ENCODE measurements at regions not wholly inside any gene's neighbourhood (a gene's known extent, or its start where the extent isn't known, plus 50 kb on each side); places are given as distances from the start of the nearest gene placed in this dataset.
"Not testable (repeated sequence)": the region's sequence is repeated elsewhere in the genome, so short reads cannot be mapped to it uniquely, and the experiment has no call there.

DNA sequence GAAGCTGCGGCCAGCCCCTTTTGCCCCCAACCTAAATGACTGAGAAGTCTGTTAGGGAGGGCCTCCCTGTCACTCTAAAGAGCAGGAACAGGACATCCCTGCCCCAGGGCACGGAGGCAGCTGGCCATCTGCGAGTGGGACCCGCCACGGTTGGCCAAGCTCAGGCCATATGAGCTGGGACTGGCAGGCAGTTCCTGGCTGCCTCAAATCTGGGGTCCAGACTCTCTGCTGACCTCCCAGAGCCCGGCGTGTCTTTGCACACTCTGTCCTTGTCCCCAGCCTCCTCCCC is 143.0 kb downstream of the IGLL1 start:
- TF ChIP-seq POLR2A (IDR thresholded peaks at IDR 0.05), result not testable (repeated sequence)
- TF ChIP-seq, protein P1, sequence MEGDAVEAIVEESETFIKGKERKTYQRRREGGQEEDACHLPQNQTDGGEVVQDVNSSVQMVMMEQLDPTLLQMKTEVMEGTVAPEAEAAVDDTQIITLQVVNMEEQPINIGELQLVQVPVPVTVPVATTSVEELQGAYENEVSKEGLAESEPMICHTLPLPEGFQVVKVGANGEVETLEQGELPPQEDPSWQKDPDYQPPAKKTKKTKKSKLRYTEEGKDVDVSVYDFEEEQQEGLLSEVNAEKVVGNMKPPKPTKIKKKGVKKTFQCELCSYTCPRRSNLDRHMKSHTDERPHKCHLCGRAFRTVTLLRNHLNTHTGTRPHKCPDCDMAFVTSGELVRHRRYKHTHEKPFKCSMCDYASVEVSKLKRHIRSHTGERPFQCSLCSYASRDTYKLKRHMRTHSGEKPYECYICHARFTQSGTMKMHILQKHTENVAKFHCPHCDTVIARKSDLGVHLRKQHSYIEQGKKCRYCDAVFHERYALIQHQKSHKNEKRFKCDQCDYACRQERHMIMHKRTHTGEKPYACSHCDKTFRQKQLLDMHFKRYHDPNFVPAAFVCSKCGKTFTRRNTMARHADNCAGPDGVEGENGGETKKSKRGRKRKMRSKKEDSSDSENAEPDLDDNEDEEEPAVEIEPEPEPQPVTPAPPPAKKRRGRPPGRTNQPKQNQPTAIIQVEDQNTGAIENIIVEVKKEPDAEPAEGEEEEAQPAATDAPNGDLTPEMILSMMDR (IDR thresholded peaks at IDR 0.05), result not testable (repeated sequence)

Data from right lobe of liver (tissue), 4 donors.